ENCODE measurements at regions not wholly inside any gene's neighbourhood (a gene's known extent, or its start where the extent isn't known, plus 50 kb on each side); places are given as distances from the start of the nearest gene placed in this dataset.

- H3K79me2 ChIP-seq (ENCODE audit: control insufficient read depth, insufficient read depth, low read length), result no peaks in the 10 kb centered on the region
- no peaks in the 10 kb centered on the region for H3K9me3 ChIP-seq (replicated peaks; ENCODE audit: control insufficient read depth, insufficient read depth, low read length)
- FAIRE-seq (no peak), DNase-seq (ENCODE audit: low read depth, low spot score) (no peak)
- ChIA-PET CTCF (no interaction called here), POLR2A (no interaction called here)
- TF ChIP-seq JUN (IDR thresholded peaks at IDR 0.05; ENCODE audit: borderline replicate concordance, insufficient read depth, insufficient read length, low read depth), result no peak
- no peak for TF ChIP-seq POLR2A (IDR thresholded peaks at IDR 0.05; ENCODE audit: low read depth, low read length)
- no peak for TF ChIP-seq MAX (IDR thresholded peaks at IDR 0.05; ENCODE audit: insufficient read depth, insufficient read length)
- no peak for TF ChIP-seq CTCF (IDR thresholded peaks at IDR 0.05; ENCODE audit: extremely low read depth in 1 of 2, insufficient read depth in 1 of 2, low read depth in 1 of 2, low read length in 2 of 2)
- no peak for TF ChIP-seq POLR2AphosphoS5 (IDR thresholded peaks at IDR 0.05; ENCODE audit: insufficient read depth, low read depth, low read length)
- no peak for TF ChIP-seq FOS (IDR thresholded peaks at IDR 0.05; ENCODE audit: borderline replicate concordance, insufficient read depth, low read length)
- TF ChIP-seq GATA2 (IDR thresholded peaks at IDR 0.05; ENCODE audit: insufficient read depth, insufficient read length, low read depth, low read length), result no peak
- TF ChIP-seq MYC (IDR thresholded peaks at IDR 0.05; ENCODE audit: low read depth, low read length), result no peak
- no peak for TF ChIP-seq EZH2 (IDR thresholded peaks at IDR 0.05; ENCODE audit: borderline replicate concordance, low read depth, low read length, severe bottlenecking)
- H3K27ac ChIP-seq (ENCODE audit: insufficient read depth, low read depth, low read length), result no peak overlapping the region
- H3K9ac ChIP-seq (replicated peaks; ENCODE audit: extremely low read depth, insufficient read depth, low read length), result no peak overlapping the region
- H3K4me1 ChIP-seq (ENCODE audit: control insufficient read depth, extremely low read depth, insufficient read depth, low read length), result no peaks in the 10 kb centered on the region
- dilution Hi-C loops (cut with MboI; ENCODE audit: extremely low pct_ligation_motif_present, low sequenced_read_pairs) (no loop called here), intact Hi-C loops (cut with micrococcal nuclease) (no loop called here)
- no peaks in the 10 kb centered on the region for H3K36me3 ChIP-seq (ENCODE audit: control insufficient read depth in 2 of 2, extremely low read depth in 1 of 2, insufficient read depth in 2 of 2, low read length in 2 of 2)
- no TSS peak for BruUV-seq (replicated peaks)
- H3K4me2 ChIP-seq (ENCODE audit: insufficient read depth, low read length), result no peak overlapping the region
- no peaks in the 10 kb centered on the region for H3K27me3 ChIP-seq (ENCODE audit: control insufficient read depth in 2 of 2, insufficient read depth in 2 of 2, low read length in 2 of 2)
- H4K20me1 ChIP-seq (replicated peaks; ENCODE audit: control insufficient read depth, extremely low read depth, insufficient read depth, low read length), result no peaks in the 10 kb centered on the region
- H3K4me3 ChIP-seq (replicated peaks in 1 of 3; ENCODE audit: insufficient read depth in 1 of 3, low read depth in 1 of 3, low read length in 3 of 3), result no peak overlapping the region
- H2AFZ ChIP-seq (ENCODE audit: low read depth, low read length), result no peak overlapping the region
- H3K9me1 ChIP-seq (replicated peaks; ENCODE audit: control insufficient read depth, extremely low read depth, insufficient read depth, low read length), result no peaks in the 10 kb centered on the region
These were observed 1972.1 kb downstream of the MAT2B start for GRCh38 chr5:165477546-165477945.

Data from endothelial cell of umbilical vein (primary cell).